ENCODE measurements at regions not wholly inside any gene's neighbourhood (a gene's known extent, or its start where the extent isn't known, plus 50 kb on each side); places are given as distances from the start of the nearest gene placed in this dataset.

DNA sequence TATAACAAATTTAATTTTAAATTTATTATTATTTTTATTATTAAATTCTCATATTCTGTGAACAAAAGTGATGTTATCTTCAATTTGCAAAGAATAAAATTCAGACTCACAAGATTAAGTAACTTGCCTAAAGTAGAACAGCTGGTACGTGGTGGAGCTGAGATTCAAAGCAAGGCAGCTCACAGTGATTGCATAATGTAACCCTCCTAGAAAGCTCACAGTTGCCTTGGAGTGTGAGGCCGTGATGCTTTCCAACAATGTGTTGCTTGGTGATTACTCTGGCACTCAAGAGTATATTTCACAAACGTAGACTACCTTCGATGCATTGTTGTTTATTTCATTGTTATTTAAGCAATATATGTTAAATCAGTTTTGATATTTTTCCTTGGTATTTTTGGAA lies 1039.2 kb upstream of the PABPC4L start:
- ChIA-PET CTCF (no interaction called here), POLR2A (no interaction called here)
- intact Hi-C loops (cut with micrococcal nuclease) = no loop called here
- dilution Hi-C loops (cut with MboI; ENCODE audit: extremely low pct_ligation_motif_present, low sequenced_read_pairs) = no loop called here
- H3K4me1 ChIP-seq (ENCODE audit: control insufficient read depth, extremely low read depth, insufficient read depth, low read length) = no peaks in the 10 kb centered on the region
- H2AFZ ChIP-seq (ENCODE audit: low read depth, low read length) = no peak overlapping the region
- H3K4me2 ChIP-seq (ENCODE audit: insufficient read depth, low read length) = no peak overlapping the region
- no peaks in the 10 kb centered on the region for H3K27me3 ChIP-seq (ENCODE audit: control insufficient read depth in 2 of 2, insufficient read depth in 2 of 2, low read length in 2 of 2)
- DNase-seq (ENCODE audit: low read depth, low spot score) = no peak
- no peak overlapping the region for H3K9ac ChIP-seq (replicated peaks; ENCODE audit: extremely low read depth, insufficient read depth, low read length)
- no TSS peak for BruUV-seq (replicated peaks)
- no peaks in the 10 kb centered on the region for H3K79me2 ChIP-seq (ENCODE audit: control insufficient read depth, insufficient read depth, low read length)
- FAIRE-seq = no peak
- H3K9me3 ChIP-seq (replicated peaks; ENCODE audit: control insufficient read depth, insufficient read depth, low read length) = no peaks in the 10 kb centered on the region
- no peaks in the 10 kb centered on the region for H3K36me3 ChIP-seq (ENCODE audit: control insufficient read depth in 2 of 2, extremely low read depth in 1 of 2, insufficient read depth in 2 of 2, low read length in 2 of 2)
- TF ChIP-seq, protein P1, sequence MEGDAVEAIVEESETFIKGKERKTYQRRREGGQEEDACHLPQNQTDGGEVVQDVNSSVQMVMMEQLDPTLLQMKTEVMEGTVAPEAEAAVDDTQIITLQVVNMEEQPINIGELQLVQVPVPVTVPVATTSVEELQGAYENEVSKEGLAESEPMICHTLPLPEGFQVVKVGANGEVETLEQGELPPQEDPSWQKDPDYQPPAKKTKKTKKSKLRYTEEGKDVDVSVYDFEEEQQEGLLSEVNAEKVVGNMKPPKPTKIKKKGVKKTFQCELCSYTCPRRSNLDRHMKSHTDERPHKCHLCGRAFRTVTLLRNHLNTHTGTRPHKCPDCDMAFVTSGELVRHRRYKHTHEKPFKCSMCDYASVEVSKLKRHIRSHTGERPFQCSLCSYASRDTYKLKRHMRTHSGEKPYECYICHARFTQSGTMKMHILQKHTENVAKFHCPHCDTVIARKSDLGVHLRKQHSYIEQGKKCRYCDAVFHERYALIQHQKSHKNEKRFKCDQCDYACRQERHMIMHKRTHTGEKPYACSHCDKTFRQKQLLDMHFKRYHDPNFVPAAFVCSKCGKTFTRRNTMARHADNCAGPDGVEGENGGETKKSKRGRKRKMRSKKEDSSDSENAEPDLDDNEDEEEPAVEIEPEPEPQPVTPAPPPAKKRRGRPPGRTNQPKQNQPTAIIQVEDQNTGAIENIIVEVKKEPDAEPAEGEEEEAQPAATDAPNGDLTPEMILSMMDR (IDR thresholded peaks at IDR 0.05; ENCODE audit: extremely low read depth in 1 of 2, insufficient read depth in 1 of 2, low read depth in 1 of 2, low read length in 2 of 2) = no peak
- TF ChIP-seq JUN (IDR thresholded peaks at IDR 0.05; ENCODE audit: borderline replicate concordance, insufficient read depth, insufficient read length, low read depth) (no peak), POLR2AphosphoS5 (IDR thresholded peaks at IDR 0.05; ENCODE audit: insufficient read depth, low read depth, low read length) (no peak), MYC (IDR thresholded peaks at IDR 0.05; ENCODE audit: low read depth, low read length) (no peak), FOS (IDR thresholded peaks at IDR 0.05; ENCODE audit: borderline replicate concordance, insufficient read depth, low read length) (no peak), GATA2 (IDR thresholded peaks at IDR 0.05; ENCODE audit: insufficient read depth, insufficient read length, low read depth, low read length) (no peak), EZH2 (IDR thresholded peaks at IDR 0.05; ENCODE audit: borderline replicate concordance, low read depth, low read length, severe bottlenecking) (no peak), POLR2A (IDR thresholded peaks at IDR 0.05; ENCODE audit: low read depth, low read length) (no peak)
- TF ChIP-seq, protein P2, sequence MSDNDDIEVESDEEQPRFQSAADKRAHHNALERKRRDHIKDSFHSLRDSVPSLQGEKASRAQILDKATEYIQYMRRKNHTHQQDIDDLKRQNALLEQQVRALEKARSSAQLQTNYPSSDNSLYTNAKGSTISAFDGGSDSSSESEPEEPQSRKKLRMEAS (IDR thresholded peaks at IDR 0.05; ENCODE audit: insufficient read depth, insufficient read length) = no peak
- no peaks in the 10 kb centered on the region for H4K20me1 ChIP-seq (replicated peaks; ENCODE audit: control insufficient read depth, extremely low read depth, insufficient read depth, low read length)
- no peaks in the 10 kb centered on the region for H3K9me1 ChIP-seq (replicated peaks; ENCODE audit: control insufficient read depth, extremely low read depth, insufficient read depth, low read length)
- H3K27ac ChIP-seq (ENCODE audit: insufficient read depth, low read depth, low read length) = no peak overlapping the region
- no peak overlapping the region for H3K4me3 ChIP-seq (replicated peaks in 1 of 3; ENCODE audit: insufficient read depth in 1 of 3, low read depth in 1 of 3, low read length in 3 of 3)
